Medulla oblongata (tissue), 1 donor: ENCODE measurements at regions not wholly inside any gene's neighbourhood (a gene's known extent, or its start where the extent isn't known, plus 50 kb on each side); places are given as distances from the start of the nearest gene placed in this dataset.
"Not testable (repeated sequence)": the region's sequence is repeated elsewhere in the genome, so short reads cannot be mapped to it uniquely, and the experiment has no call there.

Source experiments
- DNase-seq: peaks from one replicate; pipeline ENCODE4 v3.0.0-alpha.2; 2015; ENCODE audit errors: extremely low spot score

DNA sequence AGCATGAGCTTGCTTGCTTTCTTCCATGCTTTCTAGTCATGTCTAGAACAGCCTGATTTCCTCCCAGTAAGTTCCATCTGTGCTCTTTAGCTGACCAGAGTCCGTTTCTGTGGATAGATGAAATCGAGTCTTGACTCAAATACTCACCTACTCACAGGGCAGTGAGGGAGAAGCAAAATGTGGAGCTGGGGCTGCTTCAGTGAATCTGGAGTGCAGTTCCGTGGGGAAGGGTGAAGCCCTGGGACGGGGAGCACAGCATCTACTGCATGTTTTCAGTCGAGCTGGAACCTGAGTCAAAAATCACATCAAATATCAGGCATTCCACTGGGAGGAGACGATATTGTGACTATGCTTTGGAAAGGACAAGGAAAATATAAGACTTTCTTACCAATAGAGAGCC is 70.3 kb upstream of the PRMT8 start:
- DNase-seq, result no peak

DNA sequence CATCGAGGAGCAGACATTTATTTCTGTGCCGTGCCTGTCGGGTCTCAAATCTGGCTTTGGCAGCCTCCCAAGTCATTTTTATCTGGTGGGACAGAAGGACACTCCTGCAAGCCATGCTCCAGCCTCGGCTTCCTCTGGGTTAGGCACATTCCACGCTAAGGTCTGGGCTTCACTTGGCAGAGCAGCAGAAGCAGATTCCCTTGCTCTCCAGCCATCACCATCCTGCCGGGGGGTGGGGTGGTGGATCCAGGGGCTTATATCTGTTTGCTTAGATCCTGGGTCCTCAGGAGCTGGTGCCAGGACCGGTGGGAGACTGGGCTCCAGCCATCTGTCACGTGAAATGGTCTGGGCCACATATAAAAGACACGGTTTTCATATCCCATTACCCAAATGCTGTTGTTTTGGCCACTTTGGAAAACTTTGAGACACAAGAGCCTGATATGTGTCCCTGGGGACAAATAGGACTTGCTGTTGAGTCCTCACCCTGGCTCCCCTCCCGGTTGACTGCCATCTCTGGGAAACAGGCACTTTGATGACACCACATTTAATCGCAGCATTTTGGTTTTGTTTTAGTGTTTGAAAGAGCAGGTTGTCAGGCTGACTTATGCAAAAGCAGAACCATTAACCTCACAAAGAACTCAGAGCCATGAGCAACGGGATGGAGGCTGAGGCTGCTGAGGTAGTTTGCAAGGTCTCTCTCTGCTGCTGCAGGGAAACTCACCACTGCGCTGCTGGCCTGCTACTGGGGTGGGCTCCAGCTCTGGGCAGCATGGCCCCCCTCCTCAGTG is 69.6 kb upstream of the PRMT8 start:
- no peak for DNase-seq

GRCh38 chr12:3424796-3425195 is 66.2 kb upstream of the PRMT8 start:
- DNase-seq, result not testable (repeated sequence)

DNA sequence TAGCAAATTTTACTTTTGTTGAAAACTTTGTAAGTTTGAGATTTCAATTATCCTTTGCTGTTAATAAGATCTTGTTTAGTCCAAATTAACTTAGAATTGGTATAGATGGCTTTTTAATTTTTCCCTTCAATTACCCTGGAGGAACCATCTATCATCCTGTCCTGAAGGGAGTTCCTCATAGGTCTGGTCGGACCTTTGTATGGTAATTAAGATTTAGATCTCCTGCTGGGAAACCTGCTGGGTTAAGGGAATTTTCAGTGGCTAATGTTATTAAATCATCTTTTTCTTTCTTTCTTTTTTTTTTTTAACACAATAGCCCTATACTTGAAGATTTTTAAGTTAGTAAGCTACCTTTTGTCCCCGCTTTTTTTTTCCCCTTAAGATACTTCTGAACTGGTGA is 63.0 kb upstream of the PRMT8 start:
- no peak for DNase-seq

GRCh38 chr12:3428631-3429030 is 62.4 kb upstream of the PRMT8 start:
- DNase-seq, result no peak

DNA sequence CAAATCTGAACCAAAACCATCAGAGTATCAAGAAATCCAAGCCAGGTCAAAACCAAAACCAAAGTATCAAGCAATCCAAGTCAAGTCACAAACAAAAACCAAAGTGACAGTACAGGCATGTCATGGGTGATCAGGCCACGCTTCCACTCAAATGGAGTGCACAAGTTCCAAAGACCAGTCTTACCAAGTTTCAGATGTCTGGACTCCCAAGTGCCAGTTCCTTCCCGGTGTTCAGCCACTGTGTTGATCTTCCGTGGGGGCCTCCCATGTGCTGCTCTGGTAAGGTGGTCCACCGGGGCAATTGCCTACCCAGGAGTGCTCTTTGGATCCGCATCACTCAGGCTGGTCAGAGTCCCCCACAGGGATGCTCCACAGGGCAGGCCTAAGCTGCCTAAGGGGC is 61.5 kb upstream of the PRMT8 start:
- DNase-seq, result not testable (repeated sequence)

DNA sequence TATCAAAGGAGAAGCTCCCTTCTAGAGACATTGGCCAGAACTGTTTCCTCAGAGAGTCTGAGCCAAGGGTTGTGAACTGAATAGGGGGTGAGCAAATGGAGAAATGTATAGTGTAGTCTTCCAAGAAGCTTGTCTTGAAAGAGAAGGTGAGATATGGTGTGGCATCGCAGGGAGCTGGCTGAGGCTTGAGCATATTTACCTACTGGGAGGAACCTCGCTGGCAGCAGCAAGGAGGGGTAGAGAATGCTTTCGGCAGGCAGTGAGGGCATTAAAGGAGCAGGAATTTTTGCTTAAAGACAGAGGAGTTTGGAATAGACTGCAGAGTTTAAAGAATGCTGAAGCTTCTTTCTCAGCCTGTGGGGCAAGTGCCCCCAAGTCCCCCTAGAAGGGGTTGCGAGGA is 59.3 kb upstream of the PRMT8 start:
- no peak for DNase-seq

GRCh38 chr12:3432176-3432742 is 58.7 kb upstream of the PRMT8 start:
- DNase-seq, result no peak

GRCh38 chr12:3432868-3433267 is 58.1 kb upstream of the PRMT8 start:
- no peak for DNase-seq

DNA sequence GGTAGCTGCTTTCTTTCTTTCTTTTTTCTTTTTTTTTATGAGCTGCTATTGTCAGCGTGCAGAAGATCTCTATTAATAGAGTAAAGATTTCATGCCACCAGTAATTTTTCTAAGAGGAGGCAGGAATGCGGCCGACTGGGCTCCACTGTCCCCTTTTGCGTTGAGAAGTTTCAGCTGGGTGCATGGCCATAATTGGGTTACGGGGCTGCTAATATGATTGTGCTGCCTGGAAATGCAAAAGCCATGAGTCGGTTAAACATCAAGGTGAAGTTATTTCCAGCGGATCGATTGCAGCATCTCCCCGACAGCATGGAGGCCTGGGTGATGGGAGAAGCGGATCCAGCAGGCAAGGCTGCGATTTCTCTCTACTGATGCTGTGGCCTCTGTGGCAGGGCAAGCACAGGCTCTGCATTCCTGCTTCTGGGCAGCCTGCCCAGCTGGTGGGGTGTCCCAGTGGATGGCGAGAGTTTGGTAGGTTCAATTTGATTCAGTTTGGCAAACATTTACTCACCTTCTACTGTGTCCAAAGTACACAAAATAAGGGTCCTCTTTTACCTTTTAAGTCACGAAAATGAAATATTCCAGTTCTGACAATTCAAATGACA is 54.4 kb upstream of the PRMT8 start:
- no peak for DNase-seq

GRCh38 chr12:3437986-3438385 is 53.0 kb upstream of the PRMT8 start:
- DNase-seq, result no peak

DNA sequence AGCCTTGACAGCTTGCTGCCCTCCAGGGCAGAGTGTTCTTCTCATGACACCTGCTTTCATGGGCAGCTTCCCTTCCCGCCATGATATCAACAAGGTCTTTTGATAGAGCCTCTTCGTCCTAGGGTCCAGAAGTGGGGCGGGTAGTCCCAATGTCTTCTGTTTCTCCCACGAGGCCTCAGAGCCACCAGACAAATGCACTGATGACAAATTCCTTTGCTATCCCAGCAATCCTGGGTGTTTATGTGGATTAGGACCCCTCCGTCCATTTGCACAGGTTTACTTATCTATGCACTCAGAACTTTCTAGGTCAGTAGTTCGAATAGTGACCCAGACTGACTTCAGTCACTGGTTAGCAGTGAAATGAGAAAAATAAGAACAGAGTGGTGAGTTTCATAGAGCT is 52.6 kb upstream of the PRMT8 start:
- DNase-seq, result no peak
